Stomach (tissue), 4 donors: ENCODE measurements at regions not wholly inside any gene's neighbourhood (a gene's known extent, or its start where the extent isn't known, plus 50 kb on each side); places are given as distances from the start of the nearest gene placed in this dataset.
"Not testable (repeated sequence)": the region's sequence is repeated elsewhere in the genome, so short reads cannot be mapped to it uniquely, and the experiment has no call there.

Experiments used
- CTCF ChIP-seq, 7 experiments: fragments of 450-650 bp in 4 of 7; fragments of 200-600 bp in 3 of 7; sonication (generic) in 3 of 7; IDR thresholded peaks; one replicate each; pipeline ENCODE4 v1.5.1; 2016 to 2019; ENCODE audit warnings: antibody characterized with exemption in 7 of 7, control low read depth in 2 of 7, mild to moderate bottlenecking in 1 of 7
- POLR2A ChIP-seq, 4 donors: fragments of 450-650 bp; IDR thresholded peaks; one replicate each; pipeline ENCODE4 v1.6.1; 2016; ENCODE audit warnings: antibody characterized with exemption in 4 of 4, control low read depth in 2 of 4, mild to moderate bottlenecking in 1 of 4, moderate library complexity in 1 of 4

GRCh38 chr18:14997899-14998298 lies 249.9 kb downstream of the ANKRD30B start:
- not testable (repeated sequence) for TF ChIP-seq CTCF, POLR2A (IDR thresholded peaks at IDR 0.05)
